Stimulated activated CD8-positive, alpha-beta memory T cell treated with anti-CD3 and anti-CD28 coated beads, Interleukin-7, amount 100 ng/mL, for 4 hours (primary cell): ENCODE measurements at regions not wholly inside any gene's neighbourhood (a gene's known extent, or its start where the extent isn't known, plus 50 kb on each side); places are given as distances from the start of the nearest gene placed in this dataset.
"Not testable (repeated sequence)": the region's sequence is repeated elsewhere in the genome, so short reads cannot be mapped to it uniquely, and the experiment has no call there.

ENCODE experiments used
- DNase-seq, 2 donors: peaks; one replicate each; pipeline ENCODE4 v3.0.0-alpha.2; 2020; ENCODE audit warnings: low read depth in 2 of 2

DNA sequence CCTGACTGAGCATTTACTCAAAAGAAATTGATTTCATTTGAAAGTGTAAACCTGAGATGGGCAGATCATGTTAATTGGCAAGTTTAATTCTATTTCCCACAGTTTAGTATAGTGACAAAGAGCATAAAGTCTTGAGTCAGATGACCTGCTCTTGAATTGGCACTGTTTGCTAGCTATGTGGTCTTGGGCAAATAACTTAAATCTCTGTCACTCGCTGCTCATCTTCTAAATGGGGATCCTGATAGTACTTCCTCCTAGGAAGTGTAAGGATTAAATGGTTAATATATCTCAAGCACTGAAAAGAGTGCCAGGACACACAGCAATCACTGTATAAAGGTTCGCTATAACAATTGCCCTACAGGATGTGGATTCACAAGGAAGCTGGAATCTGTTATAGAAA, 242.8 kb upstream of the JADE1 start:
- no peak for DNase-seq

DNA sequence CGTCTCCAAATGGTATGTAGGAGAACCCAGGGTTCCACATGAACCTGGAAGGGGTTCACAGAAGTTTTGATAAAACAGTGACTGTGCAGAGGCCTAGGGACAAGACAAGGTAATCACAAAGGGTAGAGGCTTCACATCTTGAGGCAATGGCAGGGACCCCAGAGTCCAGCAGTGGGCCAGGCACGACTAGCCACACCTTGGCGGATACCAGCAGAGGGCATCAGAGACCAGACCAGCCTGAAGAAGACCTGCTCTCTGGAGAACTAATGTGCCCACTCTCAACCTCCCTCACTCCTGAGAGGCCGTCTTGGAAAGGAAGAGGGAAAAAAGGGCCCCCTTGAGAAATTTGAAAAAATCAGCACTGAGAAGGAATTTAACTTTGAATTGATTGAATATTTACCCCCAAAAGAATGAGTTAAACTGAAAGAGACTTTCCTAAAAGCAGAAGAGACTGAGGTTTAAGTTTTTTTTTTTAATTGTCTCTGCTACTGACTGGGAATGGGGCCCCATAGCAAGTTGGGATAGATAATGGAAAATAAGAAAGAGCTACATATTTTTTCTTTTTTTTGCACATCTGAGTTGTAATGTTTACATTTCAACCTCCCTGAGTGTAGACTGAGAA, 243.8 kb upstream of the JADE1 start:
- DNase-seq = no peak

DNA sequence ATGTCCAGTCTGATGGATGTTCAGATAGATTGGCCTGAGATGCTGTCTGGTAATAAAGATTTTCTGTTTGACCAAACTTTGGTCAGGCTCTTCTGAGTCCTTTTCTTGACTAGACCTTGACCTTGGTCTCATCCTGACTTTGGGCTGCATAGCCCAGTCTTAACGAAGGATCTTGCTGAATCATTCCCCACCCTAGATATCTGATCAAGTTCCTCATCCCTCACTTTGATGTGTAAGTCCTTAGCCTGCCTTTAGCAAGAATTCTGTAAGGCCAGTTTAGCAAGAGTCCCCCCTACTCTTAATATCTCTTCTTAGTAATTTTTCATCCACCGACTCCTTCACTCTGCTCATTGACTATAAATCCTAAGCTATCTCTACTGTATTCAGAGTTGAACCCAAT, 244.4 kb upstream of the JADE1 start:
- no peak for DNase-seq

DNA sequence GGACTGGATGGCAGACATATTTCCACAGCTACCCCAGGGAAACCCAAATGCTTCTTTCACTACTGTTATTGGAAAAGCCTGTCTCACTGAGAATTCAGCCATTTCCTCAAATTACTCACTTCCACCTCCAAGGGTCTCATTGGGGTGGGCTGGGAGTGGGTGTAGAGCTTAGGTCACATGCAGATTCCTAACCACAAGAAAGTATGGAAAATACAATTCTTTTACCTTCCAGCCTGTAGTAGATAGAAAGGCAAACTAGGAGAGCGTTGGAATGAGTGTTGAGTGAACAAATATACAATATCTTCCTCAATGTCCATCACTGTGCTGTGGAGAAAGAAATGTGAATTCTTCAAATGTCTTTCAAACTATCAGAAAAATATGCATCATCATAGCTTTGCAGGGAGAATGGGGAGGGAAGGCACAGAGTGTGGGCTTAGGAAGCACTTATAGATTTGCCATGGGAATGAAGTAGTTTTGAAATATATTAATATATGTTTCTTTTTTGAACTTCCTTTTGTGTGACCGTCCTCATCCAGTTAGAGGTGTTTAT, 245.3 kb upstream of the JADE1 start:
- DNase-seq = no peak

DNA sequence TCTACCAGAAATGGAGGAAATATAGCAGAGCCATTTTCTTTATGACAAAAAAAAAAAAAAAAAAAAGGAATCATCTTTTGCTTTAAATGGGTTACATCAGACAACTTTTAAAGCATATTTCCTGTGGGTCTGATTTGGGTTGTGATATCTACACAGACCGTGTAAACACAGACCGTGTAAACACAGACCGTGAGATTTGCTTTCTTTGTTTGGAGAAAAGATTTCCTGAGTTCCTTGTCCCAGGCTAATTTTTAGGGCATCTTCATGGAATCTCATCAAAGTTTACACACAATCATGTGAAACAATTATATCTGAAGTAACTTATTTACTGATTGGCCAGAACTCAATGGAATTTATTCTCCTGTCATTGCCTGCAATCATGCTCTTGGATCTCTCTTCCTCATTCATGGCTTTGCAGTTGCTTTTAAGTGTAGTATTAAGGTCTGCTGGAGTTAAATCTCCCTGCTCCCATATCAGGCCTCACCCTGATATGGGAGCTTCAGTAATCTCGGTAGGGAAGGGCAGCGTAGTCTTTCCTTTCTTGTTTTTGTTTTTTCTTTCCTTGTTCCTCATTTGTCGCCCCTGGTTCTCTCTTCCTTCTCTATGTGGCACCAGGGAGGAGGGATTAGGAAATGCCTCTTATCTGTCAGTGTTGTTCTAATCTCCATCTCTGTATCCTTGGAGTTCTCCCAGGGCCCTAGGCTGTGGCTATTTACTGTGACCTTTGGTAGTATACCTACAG, 248.6 kb upstream of the JADE1 start:
- DNase-seq = no peak

DNA sequence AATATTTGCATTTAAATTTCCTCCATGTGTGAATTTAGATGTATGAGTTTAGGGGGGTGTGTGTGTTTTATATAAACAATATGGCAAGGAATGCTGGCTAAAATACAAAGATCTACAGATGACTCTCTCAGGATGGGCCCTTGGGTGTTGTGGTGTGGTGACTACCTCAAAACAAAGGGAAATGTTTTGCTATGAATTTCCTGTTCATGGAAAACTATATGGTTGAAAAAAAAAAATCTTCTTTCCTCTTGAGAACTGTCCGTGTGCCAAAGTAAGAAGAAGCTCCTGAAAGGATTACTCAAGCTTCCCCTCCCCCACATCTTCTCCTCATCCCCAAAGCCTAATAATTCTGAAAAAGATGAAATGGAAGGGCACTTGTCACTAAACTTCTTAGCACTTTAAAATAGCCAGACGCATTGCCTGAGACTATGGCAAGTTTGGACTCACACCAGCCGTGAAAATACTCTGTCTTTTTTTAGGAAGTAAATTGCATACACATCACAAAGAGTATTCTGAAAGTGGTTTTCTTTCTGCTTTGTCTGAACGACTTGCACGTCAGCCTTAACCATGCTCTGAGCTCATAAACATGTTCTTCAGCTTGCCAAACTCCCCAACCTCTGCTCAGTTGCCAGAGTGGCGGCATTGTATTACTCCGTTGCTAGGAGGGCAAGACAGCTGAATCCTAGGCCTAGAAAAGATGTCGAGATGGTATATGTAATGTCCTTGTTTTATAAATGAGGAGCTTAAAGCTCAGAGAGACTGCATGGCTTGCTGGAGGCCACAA, 250.4 kb upstream of the JADE1 start:
- DNase-seq = no peak

DNA sequence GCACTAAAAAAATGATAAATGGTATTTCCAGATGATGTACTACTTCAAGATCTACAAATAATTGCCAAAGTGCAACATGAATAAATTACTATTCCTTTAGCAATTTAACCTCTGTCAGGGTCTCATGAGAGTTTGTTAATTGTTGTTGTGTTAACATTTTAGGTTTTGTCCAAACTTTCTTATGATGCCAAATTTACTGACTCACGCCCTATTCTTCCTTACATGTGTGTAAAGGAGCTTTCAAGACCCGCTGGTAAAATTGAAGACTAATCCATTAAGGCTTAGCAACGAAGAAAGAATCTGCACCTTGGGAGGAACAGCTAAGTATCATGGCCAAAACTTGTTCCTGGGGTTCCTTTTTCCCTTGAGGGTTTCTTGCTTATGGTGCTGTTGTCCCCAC, 252.7 kb upstream of the JADE1 start:
- no peak for DNase-seq

DNA sequence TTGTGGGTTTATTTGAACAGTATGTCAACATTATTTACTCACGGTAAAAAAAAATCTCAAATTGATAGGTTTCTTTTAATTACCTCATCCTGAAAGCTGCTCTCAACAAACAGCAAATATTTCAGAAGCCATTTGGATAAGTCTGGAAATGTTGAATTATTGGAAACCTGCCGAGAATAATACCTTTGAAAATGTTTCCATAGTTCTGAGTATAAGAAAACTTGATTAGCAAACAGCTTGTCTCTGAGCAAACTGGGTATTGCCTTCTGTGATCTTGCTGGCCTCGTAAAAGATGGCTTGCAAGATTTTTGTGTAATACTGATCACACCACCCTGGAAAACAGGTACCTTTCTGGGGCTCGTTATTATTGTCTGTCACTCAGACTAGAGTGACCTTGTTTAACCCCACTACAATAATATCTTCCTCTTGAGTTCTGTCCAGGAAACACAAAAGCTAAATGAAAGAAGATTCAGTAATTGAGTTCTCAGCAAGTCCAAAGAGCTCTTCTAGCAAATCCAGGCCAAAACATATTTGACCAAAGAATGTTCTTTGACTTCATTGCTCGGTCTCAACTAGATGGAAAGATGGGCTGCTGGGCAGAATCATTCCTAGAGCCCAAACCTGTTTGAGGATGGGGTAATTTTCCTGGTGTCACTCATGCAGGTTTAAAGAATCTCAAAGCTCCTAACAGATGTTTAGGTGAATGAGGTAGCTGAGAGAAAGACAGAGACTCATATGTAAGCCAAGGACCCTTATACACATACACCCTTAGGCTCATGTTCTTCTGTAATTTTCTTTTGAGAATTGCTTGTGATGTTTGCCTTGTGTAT, 255.6 kb upstream of the JADE1 start:
- no peak for DNase-seq

DNA sequence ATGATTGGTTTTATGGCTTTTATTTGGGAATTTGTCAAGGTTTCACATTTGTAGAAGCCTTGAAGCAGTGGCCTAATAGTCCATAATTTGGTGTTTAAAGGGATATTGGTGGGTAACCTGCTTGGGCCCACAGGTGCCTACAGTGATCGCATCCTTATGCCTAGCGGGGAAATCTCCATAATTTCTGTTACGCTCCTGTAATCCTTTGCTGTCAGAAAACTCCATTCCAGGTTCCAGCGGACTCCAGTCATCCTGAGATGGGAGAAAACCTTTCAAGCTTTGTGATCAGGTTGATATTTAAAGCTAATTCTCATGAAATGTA, 257.0 kb upstream of the JADE1 start:
- no peak for DNase-seq

DNA sequence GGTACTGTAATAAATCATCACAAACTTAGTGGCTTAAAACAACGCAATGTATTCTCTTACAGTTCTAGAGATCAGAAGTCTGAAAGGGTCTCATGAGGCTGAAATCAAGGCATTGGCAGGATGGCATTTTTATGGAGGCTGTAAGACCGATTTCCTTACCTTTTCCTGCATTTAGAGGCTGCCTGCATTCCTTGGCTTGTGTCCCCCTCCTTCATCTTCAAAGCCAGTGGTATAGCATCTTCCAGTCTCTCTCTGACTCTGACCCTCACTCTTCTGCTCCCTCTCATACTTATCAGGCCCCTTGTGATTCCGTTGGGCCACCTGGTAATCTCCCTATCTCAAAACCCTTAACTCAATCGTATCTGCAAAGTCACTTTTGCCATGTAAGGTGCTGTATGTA, 258.2 kb upstream of the JADE1 start:
- no peak for DNase-seq

DNA sequence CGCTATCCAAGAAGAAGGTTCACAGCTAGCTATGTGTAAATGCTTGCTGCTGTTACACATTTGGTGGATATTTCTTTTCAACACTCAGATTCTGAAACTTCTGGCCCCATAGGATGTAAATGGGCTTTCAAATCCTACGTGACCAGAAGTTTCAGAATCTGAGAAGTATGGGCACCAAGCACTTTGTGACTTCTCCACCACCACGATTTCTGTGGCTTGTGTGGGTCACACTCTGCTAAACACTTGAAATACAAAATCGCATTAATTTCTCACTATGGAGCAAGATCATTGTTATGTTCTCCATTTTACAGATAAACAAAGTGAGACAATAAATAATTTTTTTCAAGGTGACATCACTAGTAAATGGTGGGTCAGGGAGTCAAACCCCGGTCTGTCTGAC, 259.4 kb upstream of the JADE1 start:
- DNase-seq = no peak

DNA sequence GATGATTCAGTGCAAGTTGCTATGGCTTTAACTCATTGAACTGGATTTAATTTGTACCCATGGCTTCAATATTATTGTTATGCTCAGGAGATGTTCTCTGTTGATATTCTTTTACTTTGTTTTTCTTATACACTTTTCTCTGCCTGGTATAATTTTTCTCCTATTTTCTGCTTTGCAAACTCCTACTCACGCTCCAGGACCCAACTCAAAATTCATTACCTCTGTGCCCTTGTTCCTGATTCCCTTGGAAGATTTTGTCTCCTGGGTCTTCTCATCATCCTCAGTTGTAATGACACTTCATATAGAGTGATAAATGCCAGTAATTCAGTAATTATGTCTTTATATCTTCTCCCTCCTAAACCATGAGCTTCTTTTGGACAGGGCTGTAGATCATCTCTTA, 259.9 kb upstream of the JADE1 start:
- no peak for DNase-seq

DNA sequence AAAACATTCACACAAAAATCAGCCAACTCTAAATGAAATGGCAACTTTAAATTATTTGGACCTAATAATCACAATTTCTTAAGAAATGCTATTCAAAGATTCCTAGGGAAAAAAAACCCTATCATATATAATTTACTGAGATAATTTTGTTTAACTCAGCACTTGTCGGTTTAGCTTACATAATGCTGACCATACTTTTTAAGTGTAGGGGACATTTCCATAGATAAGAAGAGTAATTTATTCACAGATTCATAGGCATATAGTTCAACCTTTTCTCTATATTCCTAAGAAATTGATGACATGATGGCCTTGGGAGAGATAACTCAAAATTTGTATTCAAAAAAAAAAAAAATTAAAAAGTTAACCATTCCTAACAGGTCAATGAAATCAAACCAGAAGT, 260.8 kb upstream of the PGRMC2 start:
- DNase-seq = no peak

DNA sequence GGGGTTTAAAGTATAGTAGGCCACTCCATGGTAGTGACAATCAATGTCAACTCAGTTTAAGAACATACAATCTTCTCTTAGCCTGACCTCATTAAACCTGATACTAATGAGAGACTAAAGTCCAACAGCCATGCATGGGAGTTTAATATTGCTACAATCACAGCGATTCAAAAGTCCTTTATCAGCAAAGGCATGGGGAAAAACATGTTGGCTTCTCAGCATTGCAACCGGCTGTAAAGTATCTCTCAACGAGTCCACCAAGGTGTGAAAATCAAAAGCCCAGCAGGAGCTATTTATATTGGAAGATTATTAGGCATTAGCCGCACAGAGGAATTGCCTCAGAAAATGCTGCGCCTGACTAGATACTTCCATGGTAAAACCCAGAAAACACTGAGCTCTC, 256.7 kb upstream of the PGRMC2 start:
- no peak for DNase-seq

DNA sequence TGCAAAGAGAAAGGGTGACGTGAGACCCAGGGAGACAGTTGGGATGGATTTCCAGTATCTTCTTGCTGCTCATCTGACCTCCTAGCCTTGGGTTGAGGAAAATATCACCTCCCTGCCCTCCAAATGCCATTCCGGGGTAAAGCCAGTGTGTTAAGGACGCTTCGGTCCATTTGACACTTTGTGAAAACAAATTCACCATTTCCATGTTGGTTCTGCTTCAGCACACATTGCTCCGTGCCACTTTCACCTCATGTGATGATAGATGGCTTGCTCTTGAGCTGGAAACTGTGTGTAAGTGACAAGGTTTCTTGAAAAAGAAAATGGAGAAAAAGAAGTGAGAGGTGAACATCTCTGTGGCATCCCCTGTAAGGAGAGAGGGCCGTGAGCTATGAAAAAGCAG, 256.1 kb upstream of the PGRMC2 start:
- DNase-seq = no peak

DNA sequence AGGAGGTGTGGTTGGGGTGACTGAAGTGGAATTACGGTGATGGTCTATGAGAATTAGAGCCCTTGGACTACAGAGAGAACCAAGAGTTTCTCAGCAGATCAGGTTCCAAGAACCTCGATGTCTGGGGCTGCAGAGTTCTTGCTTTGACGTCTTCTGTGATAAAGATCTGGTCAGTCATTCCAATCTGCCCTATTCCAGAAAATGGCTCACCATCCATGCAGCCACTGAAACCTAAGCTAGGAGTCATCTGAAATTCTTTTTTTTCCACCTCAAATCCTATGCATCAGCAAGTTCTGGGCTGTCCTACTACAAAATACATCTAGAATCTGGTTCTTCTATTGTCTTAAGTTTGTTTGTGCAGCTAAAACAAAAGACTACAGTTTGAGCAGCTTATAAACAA, 254.4 kb upstream of the PGRMC2 start:
- DNase-seq = no peak

DNA sequence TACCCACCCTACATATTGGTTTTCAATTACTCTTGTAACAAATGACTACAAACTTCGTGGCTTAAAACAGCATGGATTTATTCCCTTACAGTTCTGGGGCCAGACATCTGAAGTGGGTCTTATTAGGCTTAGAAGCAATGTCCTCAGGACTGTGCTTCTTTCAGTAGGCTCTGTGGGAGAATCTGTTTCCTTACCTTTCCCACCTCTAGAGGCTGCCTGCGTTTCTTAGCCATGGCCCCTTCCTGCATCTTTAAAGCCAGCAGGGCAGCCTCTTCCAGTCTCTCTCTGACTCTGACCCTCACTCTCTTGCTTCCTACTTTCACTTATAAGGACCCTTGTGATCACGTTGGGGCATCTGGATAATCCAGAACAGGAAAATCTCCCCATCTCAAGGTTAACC, 252.5 kb upstream of the PGRMC2 start:
- DNase-seq = no peak

DNA sequence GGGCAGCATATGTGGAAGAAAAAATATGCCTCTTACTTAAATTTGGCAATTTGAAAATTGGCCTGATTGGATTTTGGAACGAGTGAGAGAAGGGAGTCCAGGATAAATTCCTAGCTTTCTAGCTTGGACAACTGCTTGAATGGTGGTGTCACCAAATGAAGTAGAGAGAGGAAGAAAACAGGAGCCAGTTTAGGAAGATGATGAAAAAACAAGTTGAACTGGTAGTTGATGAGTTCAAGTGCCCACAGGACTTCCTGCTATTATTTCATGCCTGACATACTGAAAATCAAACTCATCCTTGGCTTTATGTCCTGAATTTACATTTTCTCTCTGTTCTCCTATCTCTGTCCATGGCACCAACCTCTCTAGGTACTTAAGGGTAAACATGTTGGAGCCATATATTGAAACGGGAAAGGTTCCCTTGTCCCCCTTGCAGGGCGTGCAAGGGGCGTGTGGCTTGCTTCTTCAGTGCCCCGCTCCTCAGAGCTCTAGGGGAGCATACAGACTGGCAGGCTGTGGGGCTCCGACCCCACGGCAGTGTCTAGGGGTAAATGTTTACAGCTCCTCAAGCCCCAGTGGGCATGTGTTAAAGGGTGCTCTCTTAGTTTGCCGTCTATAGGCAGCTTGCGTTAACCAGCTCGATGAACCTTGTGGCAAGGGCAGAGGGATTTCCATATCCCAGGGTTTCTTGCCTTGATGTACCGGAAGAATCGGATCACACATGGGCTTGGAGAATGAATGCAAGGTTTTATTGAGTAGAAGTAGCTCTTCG, 250.7 kb upstream of the PGRMC2 start:
- DNase-seq = no peak

DNA sequence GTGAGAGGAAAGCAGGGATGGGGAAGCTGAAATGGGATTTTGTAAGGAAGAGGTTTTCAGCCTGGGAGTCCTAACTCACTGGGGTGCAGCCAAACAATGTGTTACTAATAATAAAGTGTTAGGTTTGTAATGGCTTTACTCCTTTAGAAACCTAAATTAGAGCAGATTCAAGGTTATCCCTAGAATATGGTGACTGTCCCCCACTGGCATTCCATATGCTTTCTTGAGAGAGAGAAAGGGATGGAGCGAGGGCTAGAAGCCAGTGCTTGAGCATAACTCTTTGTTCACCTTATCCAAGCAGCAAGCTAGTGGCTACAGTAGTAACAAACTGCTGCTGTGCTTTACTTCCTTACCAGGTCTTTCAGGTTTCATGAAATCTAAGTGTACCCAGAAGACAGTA, 249.1 kb upstream of the PGRMC2 start:
- no peak for DNase-seq

DNA sequence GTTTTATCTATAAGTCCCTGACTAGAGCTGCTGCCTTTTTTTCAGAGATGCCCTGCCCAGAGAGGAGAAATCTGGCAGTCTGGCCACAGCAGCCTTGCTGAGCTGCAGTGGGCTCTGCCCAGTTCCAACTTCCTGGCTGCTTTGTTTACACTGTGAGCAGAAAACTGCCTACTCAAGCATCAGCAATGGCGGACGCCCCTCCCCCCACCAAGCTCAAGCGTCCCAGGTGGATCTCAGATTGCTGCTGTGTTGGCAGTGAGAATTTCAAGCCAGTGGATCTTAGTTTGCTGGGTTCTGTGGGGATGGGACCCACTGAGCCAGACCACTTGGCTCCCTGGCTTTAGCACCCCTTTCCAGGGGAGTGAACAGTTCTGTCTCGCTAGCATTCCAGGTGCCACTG, 247.9 kb upstream of the PGRMC2 start:
- DNase-seq = not testable (repeated sequence)

DNA sequence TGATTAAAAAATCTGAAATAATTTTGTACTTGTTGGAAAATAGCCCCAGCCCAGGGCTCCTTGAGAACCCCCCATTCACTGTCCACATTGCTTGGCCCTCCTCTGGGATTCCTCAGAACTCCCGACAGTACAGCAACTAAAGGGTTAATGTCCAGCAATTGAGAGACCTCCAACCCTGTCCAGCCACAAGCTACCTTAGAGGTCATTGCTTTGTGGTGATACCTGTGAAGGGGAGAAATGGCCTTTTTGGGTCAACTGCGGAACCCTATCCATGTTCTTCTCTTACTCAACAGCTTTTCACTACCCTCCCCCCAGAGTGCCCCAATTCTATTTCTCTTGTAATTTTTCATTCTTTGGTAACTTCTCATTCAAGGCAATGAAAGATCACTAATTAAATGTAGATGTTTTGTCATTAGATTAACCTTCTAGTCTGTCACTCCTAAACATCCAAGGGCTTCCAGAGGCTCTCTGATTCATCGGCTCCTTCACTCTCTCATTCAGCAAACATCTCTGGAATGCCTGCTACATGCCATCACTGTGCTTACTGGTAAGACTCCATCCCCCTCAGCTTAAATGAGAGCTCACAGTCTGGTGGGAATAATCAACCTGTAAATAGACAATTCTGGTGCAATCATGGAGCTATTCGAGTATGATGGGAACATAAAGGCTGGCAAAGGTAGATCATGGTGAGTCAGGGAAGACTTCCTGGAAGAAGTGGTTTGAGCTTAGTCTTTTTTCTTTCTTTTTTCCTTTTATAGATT, 241.4 kb upstream of the PGRMC2 start:
- no peak for DNase-seq
